Hepatocyte (in vitro differentiated cells): ENCODE measurements at regions not wholly inside any gene's neighbourhood (a gene's known extent, or its start where the extent isn't known, plus 50 kb on each side); places are given as distances from the start of the nearest gene placed in this dataset.

ENCODE experiments used
- CTCF ChIP-seq: fragments of 200-600 bp; sonication (generic); IDR thresholded peaks from 2 replicates; pipeline ENCODE4 v1.5.1; 2016; ENCODE audit warnings: antibody characterized with exemption, mild to moderate bottlenecking; ENCODE audit not compliant: poor library complexity
- EZH2 ChIP-seq: fragments of 200-600 bp; sonication (generic); IDR thresholded peaks from 2 replicates; pipeline ENCODE4 v1.6.1; 2016; ENCODE audit warnings: antibody characterized with exemption, mild to moderate bottlenecking, borderline replicate concordance
- EZH2phosphoT487 ChIP-seq: fragments of 200-600 bp; sonication (generic); IDR thresholded peaks from one replicate; pipeline ENCODE4 v1.6.1; 2018; ENCODE audit warnings: antibody characterized with exemption, mild to moderate bottlenecking, low read depth, moderate library complexity; ENCODE audit not compliant: unreplicated experiment, severe bottlenecking

GRCh38 chr5:63456279-63456678 is 506.0 kb downstream of the HTR1A start:
- TF ChIP-seq EZH2 (no peak), CTCF (no peak), EZH2phosphoT487 (no peak)
